ENCODE measurements at regions not wholly inside any gene's neighbourhood (a gene's known extent, or its start where the extent isn't known, plus 50 kb on each side); places are given as distances from the start of the nearest gene placed in this dataset.

- Histone ChIP-seq H3K4me1 (ENCODE audit: control insufficient read depth in 1 of 2, insufficient read depth in 2 of 2, low read depth in 1 of 2, low read length in 1 of 2) (peaks cover 0 to 39% of the 10 kb centered on the region in 2 experiments; a peak in 2 of 4 replicates), H3K9me2 (no peaks in the 10 kb centered on the region), H3K27ac (ENCODE audit: low read depth in 2 of 2, low read length in 1 of 2) (peak overlapping the region; percentile 64 to 91), H3K4me2 (peak overlapping the region; percentile 94), H3K36me3 (replicated peaks in 1 of 2; ENCODE audit: control insufficient read depth in 1 of 2, insufficient read depth in 2 of 2, low read length in 1 of 2) (no peaks in the 10 kb centered on the region), H2AFZ (ENCODE audit: low read depth) (peak overlapping the region; percentile 79), H3K79me2 (ENCODE audit: insufficient read depth) (peaks cover 24% of the 10 kb centered on the region), H3K9ac (peak overlapping the region; percentile 80), H4K20me1 (ENCODE audit: insufficient read depth) (0 out of 2 replicates have a peak, but pooled peaks cover 3% of the 10 kb centered on the region), H3F3A (replicated peaks; ENCODE audit: insufficient read depth) (peaks cover 7% of the 10 kb centered on the region), H3K9me3 (no peaks in the 10 kb centered on the region), H3K4me3 (ENCODE audit: low read depth in 2 of 2, low read length in 1 of 2) (peak overlapping the region; percentile 88 to 92), H3K27me3 (ENCODE audit: insufficient read depth) (no peaks in the 10 kb centered on the region)
- 0% methylated on average over 21 of the region's 81 CpGs for WGBS (ENCODE audit: low lambda C conversion rate)
- ChIA-PET POLR2A (interaction anchor here (0.7 to 4.2 kb wide), 9 partner anchors 11 to 326 kb away, joined by 3 to 27 read pairs (median 5); no protein-coding TSS in a partner anchor), CTCF (interaction anchor here (0.6 to 9.8 kb wide), 17 partner anchors 14 to 332 kb away, joined by 3 to 175 read pairs (median 5); partner anchors contain the start of gene MGAT5)
- peak; percentile 91 for DNase-seq
- TF ChIP-seq YY1 (IDR thresholded peaks at IDR 0.05; ENCODE audit: low read depth), result 0 out of 2 replicates have a peak, but pooled peaks have one; percentile 41
- TF ChIP-seq, protein P1, sequence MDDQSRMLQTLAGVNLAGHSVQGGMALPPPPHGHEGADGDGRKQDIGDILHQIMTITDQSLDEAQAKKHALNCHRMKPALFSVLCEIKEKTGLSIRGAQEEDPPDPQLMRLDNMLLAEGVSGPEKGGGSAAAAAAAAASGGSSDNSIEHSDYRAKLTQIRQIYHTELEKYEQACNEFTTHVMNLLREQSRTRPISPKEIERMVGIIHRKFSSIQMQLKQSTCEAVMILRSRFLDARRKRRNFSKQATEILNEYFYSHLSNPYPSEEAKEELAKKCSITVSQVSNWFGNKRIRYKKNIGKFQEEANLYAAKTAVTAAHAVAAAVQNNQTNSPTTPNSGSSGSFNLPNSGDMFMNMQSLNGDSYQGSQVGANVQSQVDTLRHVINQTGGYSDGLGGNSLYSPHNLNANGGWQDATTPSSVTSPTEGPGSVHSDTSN (IDR thresholded peaks at IDR 0.05), result peak; percentile 6; the same call in 1 of the 2 replicates
- TF ChIP-seq POLR2AphosphoS5 (IDR thresholded peaks at IDR 0.05; ENCODE audit: low read depth, low read length), result peak; percentile 80
- TF ChIP-seq TEAD4 (IDR thresholded peaks at IDR 0.05; ENCODE audit: borderline replicate concordance, insufficient read depth), result 0 out of 2 replicates have a peak, but pooled peaks have one; percentile 32
- TF ChIP-seq RAD21 (IDR thresholded peaks at IDR 0.05; ENCODE audit: low read length), result peak; percentile 37
- no peak for TF ChIP-seq RXRA (IDR thresholded peaks at IDR 0.05; ENCODE audit: borderline replicate concordance, low read depth)
- TF ChIP-seq FOXM1 (IDR thresholded peaks at IDR 0.05; ENCODE audit: low read depth), result no peak
- no peak for TF ChIP-seq GATA2 (CRISPR knock-in tag; IDR thresholded peaks at IDR 0.05)
- TF ChIP-seq TAF1 (IDR thresholded peaks at IDR 0.05; ENCODE audit: borderline replicate concordance, low read depth, low read length), result peak; percentile 86
- TF ChIP-seq RCOR1 (IDR thresholded peaks at IDR 0.05; ENCODE audit: low read length), result no peak
- peak in 1 of 2 experiments; percentile 37; a peak in 1 of 4 replicates for TF ChIP-seq EP300 (IDR thresholded peaks at IDR 0.05; ENCODE audit: borderline replicate concordance in 1 of 2, low read depth in 1 of 2, low read length in 1 of 2)
- no peak for TF ChIP-seq JUND (IDR thresholded peaks at IDR 0.05)
- no peak for TF ChIP-seq MEF2A (IDR thresholded peaks at IDR 0.05; ENCODE audit: borderline replicate concordance, low read depth)
- peak; percentile 39; the same call in 1 of the 2 replicates for TF ChIP-seq NFIC (IDR thresholded peaks at IDR 0.05; ENCODE audit: borderline replicate concordance)
- peak; percentile 35; the same call in 1 of the 2 replicates for TF ChIP-seq TCF12 (IDR thresholded peaks at IDR 0.05)
- no peak for TF ChIP-seq FOXJ3 (CRISPR knock-in tag; IDR thresholded peaks at IDR 0.05)
- TF ChIP-seq EZH2phosphoT487 (IDR thresholded peaks at IDR 0.05; ENCODE audit: borderline replicate concordance, low read depth), result no peak
- peak; percentile 50; the same call in 1 of the 2 replicates for TF ChIP-seq SIN3A (IDR thresholded peaks at IDR 0.05; ENCODE audit: borderline replicate concordance, low read depth, low read length)
- TF ChIP-seq FOSL2 (IDR thresholded peaks at IDR 0.05; ENCODE audit: borderline replicate concordance, low read depth), result no peak
- TF ChIP-seq SMC3 (IDR thresholded peaks at IDR 0.05; ENCODE audit: low read depth, low read length), result peak; percentile 12; the same call in 1 of the 2 replicates
- no peak for TF ChIP-seq ELF1 (IDR thresholded peaks at IDR 0.05)
- TF ChIP-seq GABPA (IDR thresholded peaks at IDR 0.05; ENCODE audit: low read depth), result 0 out of 2 replicates have a peak, but pooled peaks have one; percentile 23
- TF ChIP-seq RFX5 (IDR thresholded peaks at IDR 0.05; ENCODE audit: low read length), result no peak
- peak; percentile 56; the same call in 1 of the 2 replicates for TF ChIP-seq MXI1 (IDR thresholded peaks at IDR 0.05; ENCODE audit: low read depth, low read length)
- TF ChIP-seq, protein P2, sequence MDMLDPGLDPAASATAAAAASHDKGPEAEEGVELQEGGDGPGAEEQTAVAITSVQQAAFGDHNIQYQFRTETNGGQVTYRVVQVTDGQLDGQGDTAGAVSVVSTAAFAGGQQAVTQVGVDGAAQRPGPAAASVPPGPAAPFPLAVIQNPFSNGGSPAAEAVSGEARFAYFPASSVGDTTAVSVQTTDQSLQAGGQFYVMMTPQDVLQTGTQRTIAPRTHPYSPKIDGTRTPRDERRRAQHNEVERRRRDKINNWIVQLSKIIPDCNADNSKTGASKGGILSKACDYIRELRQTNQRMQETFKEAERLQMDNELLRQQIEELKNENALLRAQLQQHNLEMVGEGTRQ (IDR thresholded peaks at IDR 0.05; ENCODE audit: borderline replicate concordance, low read depth, low read length), result no peak
- TF ChIP-seq, protein P3, sequence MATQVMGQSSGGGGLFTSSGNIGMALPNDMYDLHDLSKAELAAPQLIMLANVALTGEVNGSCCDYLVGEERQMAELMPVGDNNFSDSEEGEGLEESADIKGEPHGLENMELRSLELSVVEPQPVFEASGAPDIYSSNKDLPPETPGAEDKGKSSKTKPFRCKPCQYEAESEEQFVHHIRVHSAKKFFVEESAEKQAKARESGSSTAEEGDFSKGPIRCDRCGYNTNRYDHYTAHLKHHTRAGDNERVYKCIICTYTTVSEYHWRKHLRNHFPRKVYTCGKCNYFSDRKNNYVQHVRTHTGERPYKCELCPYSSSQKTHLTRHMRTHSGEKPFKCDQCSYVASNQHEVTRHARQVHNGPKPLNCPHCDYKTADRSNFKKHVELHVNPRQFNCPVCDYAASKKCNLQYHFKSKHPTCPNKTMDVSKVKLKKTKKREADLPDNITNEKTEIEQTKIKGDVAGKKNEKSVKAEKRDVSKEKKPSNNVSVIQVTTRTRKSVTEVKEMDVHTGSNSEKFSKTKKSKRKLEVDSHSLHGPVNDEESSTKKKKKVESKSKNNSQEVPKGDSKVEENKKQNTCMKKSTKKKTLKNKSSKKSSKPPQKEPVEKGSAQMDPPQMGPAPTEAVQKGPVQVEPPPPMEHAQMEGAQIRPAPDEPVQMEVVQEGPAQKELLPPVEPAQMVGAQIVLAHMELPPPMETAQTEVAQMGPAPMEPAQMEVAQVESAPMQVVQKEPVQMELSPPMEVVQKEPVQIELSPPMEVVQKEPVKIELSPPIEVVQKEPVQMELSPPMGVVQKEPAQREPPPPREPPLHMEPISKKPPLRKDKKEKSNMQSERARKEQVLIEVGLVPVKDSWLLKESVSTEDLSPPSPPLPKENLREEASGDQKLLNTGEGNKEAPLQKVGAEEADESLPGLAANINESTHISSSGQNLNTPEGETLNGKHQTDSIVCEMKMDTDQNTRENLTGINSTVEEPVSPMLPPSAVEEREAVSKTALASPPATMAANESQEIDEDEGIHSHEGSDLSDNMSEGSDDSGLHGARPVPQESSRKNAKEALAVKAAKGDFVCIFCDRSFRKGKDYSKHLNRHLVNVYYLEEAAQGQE (IDR thresholded peaks at IDR 0.05; ENCODE audit: low read depth, low read length), result no peak
- TF ChIP-seq, protein P4, sequence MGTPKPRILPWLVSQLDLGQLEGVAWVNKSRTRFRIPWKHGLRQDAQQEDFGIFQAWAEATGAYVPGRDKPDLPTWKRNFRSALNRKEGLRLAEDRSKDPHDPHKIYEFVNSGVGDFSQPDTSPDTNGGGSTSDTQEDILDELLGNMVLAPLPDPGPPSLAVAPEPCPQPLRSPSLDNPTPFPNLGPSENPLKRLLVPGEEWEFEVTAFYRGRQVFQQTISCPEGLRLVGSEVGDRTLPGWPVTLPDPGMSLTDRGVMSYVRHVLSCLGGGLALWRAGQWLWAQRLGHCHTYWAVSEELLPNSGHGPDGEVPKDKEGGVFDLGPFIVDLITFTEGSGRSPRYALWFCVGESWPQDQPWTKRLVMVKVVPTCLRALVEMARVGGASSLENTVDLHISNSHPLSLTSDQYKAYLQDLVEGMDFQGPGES (IDR thresholded peaks at IDR 0.05; ENCODE audit: low read depth, low read length), result peak; percentile 48; the same call in 1 of the 2 replicates
These were observed 134.0 kb upstream of the MGAT5 start for GRCh38 chr2:134119713-134120405.
